ENCODE measurements at regions not wholly inside any gene's neighbourhood (a gene's known extent, or its start where the extent isn't known, plus 50 kb on each side); places are given as distances from the start of the nearest gene placed in this dataset.

DNA sequence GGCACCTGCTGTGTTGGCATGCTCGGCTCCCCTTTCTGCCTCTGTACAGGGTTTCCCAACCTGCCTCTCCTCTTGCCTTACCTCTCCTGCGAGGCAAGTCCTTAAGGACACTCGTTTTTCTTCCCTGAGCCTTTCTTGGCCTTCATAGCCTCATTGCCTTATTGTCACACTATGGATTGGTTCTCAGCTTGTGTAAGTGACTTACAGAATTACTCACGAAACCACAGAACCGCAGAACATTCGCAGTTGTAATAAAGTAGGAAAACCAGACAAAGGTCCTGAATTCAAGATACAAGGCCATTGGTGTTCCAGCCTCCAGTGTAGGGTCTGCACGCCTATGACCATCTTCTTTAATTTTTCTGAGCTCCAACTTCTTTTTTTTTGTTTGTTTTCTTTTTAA lies 317.6 kb upstream of the SMIM21 start:
- Histone ChIP-seq H3K27ac (replicated peaks) (no peak overlapping the region), H3K4me3 (replicated peaks; ENCODE audit: insufficient read depth, low read length) (no peak overlapping the region), H3K27me3 (ENCODE audit: insufficient read depth, poor library complexity, severe bottlenecking) (peaks cover 2% of the 10 kb centered on the region)
- TF ChIP-seq GABPA (IDR thresholded peaks at IDR 0.05; ENCODE audit: low read depth) (no peak), POLR2AphosphoS5 (IDR thresholded peaks at IDR 0.05; ENCODE audit: low read depth) (no peak), SPI1 (IDR thresholded peaks at IDR 0.05; ENCODE audit: borderline replicate concordance, low read depth) (no peak)
- TF ChIP-seq, protein P1, sequence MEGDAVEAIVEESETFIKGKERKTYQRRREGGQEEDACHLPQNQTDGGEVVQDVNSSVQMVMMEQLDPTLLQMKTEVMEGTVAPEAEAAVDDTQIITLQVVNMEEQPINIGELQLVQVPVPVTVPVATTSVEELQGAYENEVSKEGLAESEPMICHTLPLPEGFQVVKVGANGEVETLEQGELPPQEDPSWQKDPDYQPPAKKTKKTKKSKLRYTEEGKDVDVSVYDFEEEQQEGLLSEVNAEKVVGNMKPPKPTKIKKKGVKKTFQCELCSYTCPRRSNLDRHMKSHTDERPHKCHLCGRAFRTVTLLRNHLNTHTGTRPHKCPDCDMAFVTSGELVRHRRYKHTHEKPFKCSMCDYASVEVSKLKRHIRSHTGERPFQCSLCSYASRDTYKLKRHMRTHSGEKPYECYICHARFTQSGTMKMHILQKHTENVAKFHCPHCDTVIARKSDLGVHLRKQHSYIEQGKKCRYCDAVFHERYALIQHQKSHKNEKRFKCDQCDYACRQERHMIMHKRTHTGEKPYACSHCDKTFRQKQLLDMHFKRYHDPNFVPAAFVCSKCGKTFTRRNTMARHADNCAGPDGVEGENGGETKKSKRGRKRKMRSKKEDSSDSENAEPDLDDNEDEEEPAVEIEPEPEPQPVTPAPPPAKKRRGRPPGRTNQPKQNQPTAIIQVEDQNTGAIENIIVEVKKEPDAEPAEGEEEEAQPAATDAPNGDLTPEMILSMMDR (IDR thresholded peaks at IDR 0.05; ENCODE audit: insufficient read depth, low read length), result no peak
- TF ChIP-seq, protein P2, sequence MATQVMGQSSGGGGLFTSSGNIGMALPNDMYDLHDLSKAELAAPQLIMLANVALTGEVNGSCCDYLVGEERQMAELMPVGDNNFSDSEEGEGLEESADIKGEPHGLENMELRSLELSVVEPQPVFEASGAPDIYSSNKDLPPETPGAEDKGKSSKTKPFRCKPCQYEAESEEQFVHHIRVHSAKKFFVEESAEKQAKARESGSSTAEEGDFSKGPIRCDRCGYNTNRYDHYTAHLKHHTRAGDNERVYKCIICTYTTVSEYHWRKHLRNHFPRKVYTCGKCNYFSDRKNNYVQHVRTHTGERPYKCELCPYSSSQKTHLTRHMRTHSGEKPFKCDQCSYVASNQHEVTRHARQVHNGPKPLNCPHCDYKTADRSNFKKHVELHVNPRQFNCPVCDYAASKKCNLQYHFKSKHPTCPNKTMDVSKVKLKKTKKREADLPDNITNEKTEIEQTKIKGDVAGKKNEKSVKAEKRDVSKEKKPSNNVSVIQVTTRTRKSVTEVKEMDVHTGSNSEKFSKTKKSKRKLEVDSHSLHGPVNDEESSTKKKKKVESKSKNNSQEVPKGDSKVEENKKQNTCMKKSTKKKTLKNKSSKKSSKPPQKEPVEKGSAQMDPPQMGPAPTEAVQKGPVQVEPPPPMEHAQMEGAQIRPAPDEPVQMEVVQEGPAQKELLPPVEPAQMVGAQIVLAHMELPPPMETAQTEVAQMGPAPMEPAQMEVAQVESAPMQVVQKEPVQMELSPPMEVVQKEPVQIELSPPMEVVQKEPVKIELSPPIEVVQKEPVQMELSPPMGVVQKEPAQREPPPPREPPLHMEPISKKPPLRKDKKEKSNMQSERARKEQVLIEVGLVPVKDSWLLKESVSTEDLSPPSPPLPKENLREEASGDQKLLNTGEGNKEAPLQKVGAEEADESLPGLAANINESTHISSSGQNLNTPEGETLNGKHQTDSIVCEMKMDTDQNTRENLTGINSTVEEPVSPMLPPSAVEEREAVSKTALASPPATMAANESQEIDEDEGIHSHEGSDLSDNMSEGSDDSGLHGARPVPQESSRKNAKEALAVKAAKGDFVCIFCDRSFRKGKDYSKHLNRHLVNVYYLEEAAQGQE (IDR thresholded peaks at IDR 0.05; ENCODE audit: insufficient replicate concordance, low read depth), result no peak
- DNase-seq (ENCODE audit: low read depth in 1 of 2, low spot score in 1 of 2), result no peak

GRCh38 chr18:75742516-75742915 lies 315.0 kb upstream of the SMIM21 start:
- TF ChIP-seq SPI1 (IDR thresholded peaks at IDR 0.05; ENCODE audit: borderline replicate concordance, low read depth) (no peak), GABPA (IDR thresholded peaks at IDR 0.05; ENCODE audit: low read depth) (no peak)
- no peak for DNase-seq (ENCODE audit: low read depth in 1 of 2, low spot score in 1 of 2)
- no peak overlapping the region for H3K27ac ChIP-seq (replicated peaks)
- H3K27me3 ChIP-seq (ENCODE audit: insufficient read depth, poor library complexity, severe bottlenecking), result peaks cover 2% of the 10 kb centered on the region
- H3K4me3 ChIP-seq (replicated peaks; ENCODE audit: insufficient read depth, low read length), result no peak overlapping the region

DNA sequence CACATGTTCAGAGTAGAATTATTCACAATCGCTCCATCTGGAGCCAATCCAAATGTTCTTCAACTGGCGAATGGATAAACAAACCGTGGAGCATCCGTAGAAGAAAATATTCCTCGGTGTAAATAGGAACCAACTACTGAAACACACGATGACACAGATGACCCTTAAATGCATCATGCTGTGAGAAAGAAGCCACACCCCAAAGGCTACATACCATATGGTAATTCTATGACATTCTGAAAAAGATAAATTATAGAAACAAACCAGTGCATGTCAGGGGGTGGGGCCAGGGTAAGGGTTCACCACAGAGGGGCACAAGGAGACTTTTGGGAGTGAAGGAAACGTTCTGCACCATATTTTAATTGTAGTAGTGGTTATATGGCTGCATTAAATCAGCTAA lies 312.2 kb upstream of the SMIM21 start:
- TF ChIP-seq SPI1 (IDR thresholded peaks at IDR 0.05; ENCODE audit: borderline replicate concordance, low read depth) (no peak), POLR2AphosphoS5 (IDR thresholded peaks at IDR 0.05; ENCODE audit: low read depth) (no peak), GABPA (IDR thresholded peaks at IDR 0.05; ENCODE audit: low read depth) (no peak)
- TF ChIP-seq, protein P1 (IDR thresholded peaks at IDR 0.05; ENCODE audit: insufficient read depth, low read length), result no peak
- TF ChIP-seq, protein P2 (IDR thresholded peaks at IDR 0.05; ENCODE audit: insufficient replicate concordance, low read depth), result no peak
- H3K4me3 ChIP-seq (replicated peaks; ENCODE audit: insufficient read depth, low read length), result no peak overlapping the region
- peaks cover 2% of the 10 kb centered on the region for H3K27me3 ChIP-seq (ENCODE audit: insufficient read depth, poor library complexity, severe bottlenecking)
- no peak overlapping the region for H3K27ac ChIP-seq (replicated peaks)
- no peak for DNase-seq (ENCODE audit: low read depth in 1 of 2, low spot score in 1 of 2)

DNA sequence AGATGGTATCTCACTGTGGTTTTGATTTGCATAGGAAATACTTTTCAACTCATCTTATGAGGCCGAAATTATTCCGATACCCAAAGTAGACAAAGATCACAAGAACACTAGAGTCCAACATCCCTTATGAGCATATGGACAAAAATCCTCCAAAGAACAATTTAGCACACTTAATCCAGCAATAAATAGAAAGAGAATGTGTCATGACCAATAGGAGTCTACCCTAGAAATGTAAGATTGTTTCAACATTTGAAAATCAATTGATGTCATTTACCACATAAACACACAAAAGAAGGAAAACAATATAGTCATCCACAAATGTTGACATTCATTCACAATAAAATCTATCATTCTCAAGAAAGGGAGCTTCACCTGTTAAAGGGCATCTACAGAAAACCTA lies 307.8 kb upstream of the SMIM21 start:
- H3K4me3 ChIP-seq (replicated peaks; ENCODE audit: insufficient read depth, low read length), result no peak overlapping the region
- no peak for TF ChIP-seq SPI1 (IDR thresholded peaks at IDR 0.05; ENCODE audit: borderline replicate concordance, low read depth)
- TF ChIP-seq, protein P2 (IDR thresholded peaks at IDR 0.05; ENCODE audit: insufficient replicate concordance, low read depth), result no peak
- TF ChIP-seq, protein P1 (IDR thresholded peaks at IDR 0.05; ENCODE audit: insufficient read depth, low read length), result no peak
- TF ChIP-seq GABPA (IDR thresholded peaks at IDR 0.05; ENCODE audit: low read depth), result no peak
- TF ChIP-seq POLR2AphosphoS5 (IDR thresholded peaks at IDR 0.05; ENCODE audit: low read depth), result no peak
- peaks cover 2% of the 10 kb centered on the region for H3K27me3 ChIP-seq (ENCODE audit: insufficient read depth, poor library complexity, severe bottlenecking)
- no peak overlapping the region for H3K27ac ChIP-seq (replicated peaks)
- no peak for DNase-seq (ENCODE audit: low read depth in 1 of 2, low spot score in 1 of 2)

Measured in HL-60 (cell line).